CD4-positive, alpha-beta T cell treated with Interleukin-17A for 4 hours (primary cell): ENCODE measurements at regions not wholly inside any gene's neighbourhood (a gene's known extent, or its start where the extent isn't known, plus 50 kb on each side); places are given as distances from the start of the nearest gene placed in this dataset.

ENCODE experiments used
- DNase-seq: peaks from one replicate; pipeline ENCODE4 v3.0.0-alpha.2; 2020; ENCODE audit warnings: mixed read lengths

GRCh38 chr22:42330170-42330569 lies 59.7 kb upstream of the TCF20 start:
- no peak for DNase-seq

- no peak for DNase-seq
Measured at GRCh38 chr22:42329504-42329903, 59.1 kb upstream of the TCF20 start.

GRCh38 chr22:42328784-42329145 lies 58.3 kb upstream of the TCF20 start:
- DNase-seq: no peak

- peak; percentile 35 for DNase-seq
Measured at GRCh38 chr22:42328130-42328783, 57.8 kb upstream of the TCF20 start.

- peak; percentile 28 for DNase-seq
Measured at GRCh38 chr22:42327462-42328129, 57.1 kb upstream of the TCF20 start.

GRCh38 chr22:42326801-42327200 lies 56.3 kb upstream of the TCF20 start:
- no peak for DNase-seq

- DNase-seq: no peak
Measured at GRCh38 chr22:42326301-42326700, 55.8 kb upstream of the TCF20 start.

GRCh38 chr22:42324990-42325710 lies 54.7 kb upstream of the TCF20 start:
- peak; percentile 61 for DNase-seq

GRCh38 chr22:42324566-42324965 lies 54.1 kb upstream of the TCF20 start:
- no peak for DNase-seq

- DNase-seq: no peak
Measured at GRCh38 chr22:42323971-42324370, 53.5 kb upstream of the TCF20 start.

- DNase-seq: no peak
Measured at GRCh38 chr22:42322562-42322926, 52.1 kb upstream of the TCF20 start.

- no peak for DNase-seq
Measured at GRCh38 chr22:42321908-42322561, 51.6 kb upstream of the TCF20 start.

GRCh38 chr22:42320443-42321416 lies 50.3 kb upstream of the TCF20 start:
- DNase-seq: no peak
